H1 (cell line): ENCODE measurements at regions not wholly inside any gene's neighbourhood (a gene's known extent, or its start where the extent isn't known, plus 50 kb on each side); places are given as distances from the start of the nearest gene placed in this dataset.

Experiments used
- BACH1 ChIP-seq: IDR thresholded peaks from 2 replicates; pipeline ENCODE4 v1.6.1; 2012; ENCODE audit warnings: low read length, improper control_type of control experiment
- TF ChIP-seq, protein P1 (sequence below): fragments of 300-600 bp; sonication (generic); IDR thresholded peaks from 2 replicates; pipeline ENCODE4 v1.7.1; 2012; ENCODE audit warnings: low read length, moderate library complexity, mild to moderate bottlenecking, inconsistent platforms; ENCODE audit not compliant: insufficient replicate concordance

DNA sequence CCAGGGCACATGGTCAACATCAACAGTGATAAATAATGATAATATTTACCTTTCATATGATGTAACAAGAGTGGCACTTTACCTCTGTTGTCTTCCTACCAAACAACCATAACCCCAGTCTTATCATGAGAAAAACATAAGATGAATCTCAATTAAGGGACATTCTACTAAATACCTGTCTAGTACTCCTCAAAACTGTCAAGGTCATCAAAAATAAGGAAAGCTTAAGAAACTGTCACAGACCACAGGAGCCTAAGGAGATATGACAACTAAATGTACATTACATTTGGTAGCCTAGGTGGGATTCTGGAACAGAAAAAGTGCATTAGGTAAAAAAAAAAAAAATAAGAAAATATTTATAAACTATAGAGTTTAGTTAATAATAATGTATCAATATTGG lies 118.1 kb downstream of the CCDC34 start (continued):
- no peak for TF ChIP-seq BACH1
- TF ChIP-seq, protein P1, sequence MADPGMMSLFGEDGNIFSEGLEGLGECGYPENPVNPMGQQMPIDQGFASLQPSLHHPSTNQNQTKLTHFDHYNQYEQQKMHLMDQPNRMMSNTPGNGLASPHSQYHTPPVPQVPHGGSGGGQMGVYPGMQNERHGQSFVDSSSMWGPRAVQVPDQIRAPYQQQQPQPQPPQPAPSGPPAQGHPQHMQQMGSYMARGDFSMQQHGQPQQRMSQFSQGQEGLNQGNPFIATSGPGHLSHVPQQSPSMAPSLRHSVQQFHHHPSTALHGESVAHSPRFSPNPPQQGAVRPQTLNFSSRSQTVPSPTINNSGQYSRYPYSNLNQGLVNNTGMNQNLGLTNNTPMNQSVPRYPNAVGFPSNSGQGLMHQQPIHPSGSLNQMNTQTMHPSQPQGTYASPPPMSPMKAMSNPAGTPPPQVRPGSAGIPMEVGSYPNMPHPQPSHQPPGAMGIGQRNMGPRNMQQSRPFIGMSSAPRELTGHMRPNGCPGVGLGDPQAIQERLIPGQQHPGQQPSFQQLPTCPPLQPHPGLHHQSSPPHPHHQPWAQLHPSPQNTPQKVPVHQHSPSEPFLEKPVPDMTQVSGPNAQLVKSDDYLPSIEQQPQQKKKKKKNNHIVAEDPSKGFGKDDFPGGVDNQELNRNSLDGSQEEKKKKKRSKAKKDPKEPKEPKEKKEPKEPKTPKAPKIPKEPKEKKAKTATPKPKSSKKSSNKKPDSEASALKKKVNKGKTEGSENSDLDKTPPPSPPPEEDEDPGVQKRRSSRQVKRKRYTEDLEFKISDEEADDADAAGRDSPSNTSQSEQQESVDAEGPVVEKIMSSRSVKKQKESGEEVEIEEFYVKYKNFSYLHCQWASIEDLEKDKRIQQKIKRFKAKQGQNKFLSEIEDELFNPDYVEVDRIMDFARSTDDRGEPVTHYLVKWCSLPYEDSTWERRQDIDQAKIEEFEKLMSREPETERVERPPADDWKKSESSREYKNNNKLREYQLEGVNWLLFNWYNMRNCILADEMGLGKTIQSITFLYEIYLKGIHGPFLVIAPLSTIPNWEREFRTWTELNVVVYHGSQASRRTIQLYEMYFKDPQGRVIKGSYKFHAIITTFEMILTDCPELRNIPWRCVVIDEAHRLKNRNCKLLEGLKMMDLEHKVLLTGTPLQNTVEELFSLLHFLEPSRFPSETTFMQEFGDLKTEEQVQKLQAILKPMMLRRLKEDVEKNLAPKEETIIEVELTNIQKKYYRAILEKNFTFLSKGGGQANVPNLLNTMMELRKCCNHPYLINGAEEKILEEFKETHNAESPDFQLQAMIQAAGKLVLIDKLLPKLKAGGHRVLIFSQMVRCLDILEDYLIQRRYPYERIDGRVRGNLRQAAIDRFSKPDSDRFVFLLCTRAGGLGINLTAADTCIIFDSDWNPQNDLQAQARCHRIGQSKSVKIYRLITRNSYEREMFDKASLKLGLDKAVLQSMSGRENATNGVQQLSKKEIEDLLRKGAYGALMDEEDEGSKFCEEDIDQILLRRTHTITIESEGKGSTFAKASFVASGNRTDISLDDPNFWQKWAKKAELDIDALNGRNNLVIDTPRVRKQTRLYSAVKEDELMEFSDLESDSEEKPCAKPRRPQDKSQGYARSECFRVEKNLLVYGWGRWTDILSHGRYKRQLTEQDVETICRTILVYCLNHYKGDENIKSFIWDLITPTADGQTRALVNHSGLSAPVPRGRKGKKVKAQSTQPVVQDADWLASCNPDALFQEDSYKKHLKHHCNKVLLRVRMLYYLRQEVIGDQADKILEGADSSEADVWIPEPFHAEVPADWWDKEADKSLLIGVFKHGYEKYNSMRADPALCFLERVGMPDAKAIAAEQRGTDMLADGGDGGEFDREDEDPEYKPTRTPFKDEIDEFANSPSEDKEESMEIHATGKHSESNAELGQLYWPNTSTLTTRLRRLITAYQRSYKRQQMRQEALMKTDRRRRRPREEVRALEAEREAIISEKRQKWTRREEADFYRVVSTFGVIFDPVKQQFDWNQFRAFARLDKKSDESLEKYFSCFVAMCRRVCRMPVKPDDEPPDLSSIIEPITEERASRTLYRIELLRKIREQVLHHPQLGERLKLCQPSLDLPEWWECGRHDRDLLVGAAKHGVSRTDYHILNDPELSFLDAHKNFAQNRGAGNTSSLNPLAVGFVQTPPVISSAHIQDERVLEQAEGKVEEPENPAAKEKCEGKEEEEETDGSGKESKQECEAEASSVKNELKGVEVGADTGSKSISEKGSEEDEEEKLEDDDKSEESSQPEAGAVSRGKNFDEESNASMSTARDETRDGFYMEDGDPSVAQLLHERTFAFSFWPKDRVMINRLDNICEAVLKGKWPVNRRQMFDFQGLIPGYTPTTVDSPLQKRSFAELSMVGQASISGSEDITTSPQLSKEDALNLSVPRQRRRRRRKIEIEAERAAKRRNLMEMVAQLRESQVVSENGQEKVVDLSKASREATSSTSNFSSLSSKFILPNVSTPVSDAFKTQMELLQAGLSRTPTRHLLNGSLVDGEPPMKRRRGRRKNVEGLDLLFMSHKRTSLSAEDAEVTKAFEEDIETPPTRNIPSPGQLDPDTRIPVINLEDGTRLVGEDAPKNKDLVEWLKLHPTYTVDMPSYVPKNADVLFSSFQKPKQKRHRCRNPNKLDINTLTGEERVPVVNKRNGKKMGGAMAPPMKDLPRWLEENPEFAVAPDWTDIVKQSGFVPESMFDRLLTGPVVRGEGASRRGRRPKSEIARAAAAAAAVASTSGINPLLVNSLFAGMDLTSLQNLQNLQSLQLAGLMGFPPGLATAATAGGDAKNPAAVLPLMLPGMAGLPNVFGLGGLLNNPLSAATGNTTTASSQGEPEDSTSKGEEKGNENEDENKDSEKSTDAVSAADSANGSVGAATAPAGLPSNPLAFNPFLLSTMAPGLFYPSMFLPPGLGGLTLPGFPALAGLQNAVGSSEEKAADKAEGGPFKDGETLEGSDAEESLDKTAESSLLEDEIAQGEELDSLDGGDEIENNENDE, result no peak
- TF ChIP-seq, all 59 proteins: peak for 0
